ENCODE measurements at regions not wholly inside any gene's neighbourhood (a gene's known extent, or its start where the extent isn't known, plus 50 kb on each side); places are given as distances from the start of the nearest gene placed in this dataset.

GRCh38 chr14:101247842-101248725, 313.2 kb upstream of the DIO3 start:
- no peak for TF ChIP-seq CTCF (IDR thresholded peaks at IDR 0.05)
- no peak overlapping the region for H3K4me3 ChIP-seq

GRCh38 chr14:101248840-101249675, 312.2 kb upstream of the DIO3 start:
- no peak overlapping the region for H3K27ac ChIP-seq
- WGBS, 2 donors: 80 to 87% methylated on average over 18 of the region's 18 CpGs
- ATAC-seq: no peak
- H3K36me3 ChIP-seq: no peaks in the 10 kb centered on the region
- DNase-seq: no peak
- H3K4me3 ChIP-seq: no peak overlapping the region
- peaks cover 0 to 8% (median 0%) of the 10 kb centered on the region in 11 donors for H3K9me3 ChIP-seq
- H3K27me3 ChIP-seq: peaks cover 0 to 33% (median 16%) of the 10 kb centered on the region in 7 donors
- intact Hi-C loops (cut with DNase I): no loop called here
- no peaks in the 10 kb centered on the region for H3K4me1 ChIP-seq
- no peak for TF ChIP-seq CTCF (IDR thresholded peaks at IDR 0.05)

More at GRCh38 chr14:101247842-101248725, 313.2 kb upstream of the DIO3 start:
- Histone ChIP-seq H3K27ac (no peak overlapping the region), H3K4me1 (no peaks in the 10 kb centered on the region), H3K36me3 (no peaks in the 10 kb centered on the region), H3K27me3 (peaks cover 0 to 25% (median 11%) of the 10 kb centered on the region in 7 donors), H3K9me3 (peaks cover 0 to 8% (median 0%) of the 10 kb centered on the region in 11 donors)
- intact Hi-C loops (cut with DNase I): no loop called here
- no peak for DNase-seq
- 87 to 88% methylated on average over 17 of the region's 17 CpGs for WGBS, 2 donors
- no peak for ATAC-seq

GRCh38 chr14:101249676-101250036, 311.6 kb upstream of the DIO3 start:
- intact Hi-C loops (cut with DNase I): no loop called here
- 90 to 93% methylated on average over 8 of the region's 8 CpGs for WGBS, 2 donors
- TF ChIP-seq CTCF (IDR thresholded peaks at IDR 0.05): no peak
- ATAC-seq (no peak), DNase-seq (no peak)
- Histone ChIP-seq H3K27ac (no peak overlapping the region), H3K9me3 (peaks cover 0 to 3% (median 0%) of the 10 kb centered on the region in 11 donors), H3K27me3 (peaks cover 0 to 33% (median 16%) of the 10 kb centered on the region in 7 donors), H3K36me3 (no peaks in the 10 kb centered on the region), H3K4me1 (no peaks in the 10 kb centered on the region), H3K4me3 (no peak overlapping the region)

- Histone ChIP-seq H3K4me3 (no peak overlapping the region), H3K4me1 (no peaks in the 10 kb centered on the region), H3K27ac (no peak overlapping the region), H3K9me3 (no peaks in the 10 kb centered on the region), H3K36me3 (no peaks in the 10 kb centered on the region), H3K27me3 (peaks cover 0 to 33% (median 16%) of the 10 kb centered on the region in 7 donors)
- 80 to 89% methylated on average over 17 of the region's 17 CpGs for whole genome bisulfite sequencing, 2 donors
- intact Hi-C loops (cut with DNase I): no loop called here
- no peak for TF ChIP-seq CTCF (IDR thresholded peaks at IDR 0.05)
- no peak for ATAC-seq
- DNase-seq: no peak
These were observed 310.9 kb upstream of the DIO3 start for GRCh38 chr14:101250336-101250947.
